NCI-H2107 (cell line): ENCODE measurements at regions not wholly inside any gene's neighbourhood (a gene's known extent, or its start where the extent isn't known, plus 50 kb on each side); places are given as distances from the start of the nearest gene placed in this dataset.
"Not testable (repeated sequence)": the region's sequence is repeated elsewhere in the genome, so short reads cannot be mapped to it uniquely, and the experiment has no call there.

Source experiments
- DNase-seq: peaks from one replicate; lab custom pipeline; 2025; lab: John Stamatoyannopoulos, UW

- DNase-seq: no peak
Observed at GRCh38 chr3:87576752-87577151, 300.4 kb upstream of the POU1F1 start.

GRCh38 chr3:87575550-87575949, 299.2 kb upstream of the POU1F1 start:
- no peak for DNase-seq

- DNase-seq: no peak
Observed at GRCh38 chr3:87568331-87568730, 291.9 kb upstream of the POU1F1 start.

GRCh38 chr3:87564438-87564837, 288.1 kb upstream of the POU1F1 start:
- DNase-seq: no peak

- no peak for DNase-seq
Observed at GRCh38 chr3:87563712-87564111, 287.3 kb upstream of the POU1F1 start.

GRCh38 chr3:87558492-87558891, 282.1 kb upstream of the POU1F1 start:
- DNase-seq: no peak

GRCh38 chr3:87555290-87555689, 278.9 kb upstream of the POU1F1 start:
- no peak for DNase-seq

- DNase-seq: no peak
Observed at GRCh38 chr3:87553058-87553457, 276.7 kb upstream of the POU1F1 start.

- DNase-seq: no peak
Observed at GRCh38 chr3:87550892-87551291, 274.5 kb upstream of the POU1F1 start.

- DNase-seq: no peak
Observed at GRCh38 chr3:87549208-87549607, 272.8 kb upstream of the POU1F1 start.

- DNase-seq: no peak
Observed at GRCh38 chr3:87548271-87548670, 271.9 kb upstream of the POU1F1 start.

- DNase-seq: no peak
Observed at GRCh38 chr3:87546216-87546615, 269.8 kb upstream of the POU1F1 start.

GRCh38 chr3:87543408-87543807, 267.0 kb upstream of the POU1F1 start:
- not testable (repeated sequence) for DNase-seq

GRCh38 chr3:87541723-87542122, 265.3 kb upstream of the POU1F1 start:
- DNase-seq: no peak

GRCh38 chr3:87538722-87539121, 262.3 kb upstream of the POU1F1 start:
- not testable (repeated sequence) for DNase-seq

GRCh38 chr3:87509401-87509800, 233.0 kb upstream of the POU1F1 start:
- no peak for DNase-seq

GRCh38 chr3:87508921-87509320, 232.5 kb upstream of the POU1F1 start:
- no peak for DNase-seq

- DNase-seq: no peak
Observed at GRCh38 chr3:87507753-87508152, 231.4 kb upstream of the POU1F1 start.

GRCh38 chr3:87503900-87504498, 227.6 kb upstream of the POU1F1 start:
- peak; percentile 56 for DNase-seq

GRCh38 chr3:87501076-87501475, 224.7 kb upstream of the POU1F1 start:
- no peak for DNase-seq

- no peak for DNase-seq
Observed at GRCh38 chr3:87498358-87499080, 222.1 kb upstream of the POU1F1 start.

GRCh38 chr3:87495938-87496337, 219.6 kb upstream of the POU1F1 start:
- DNase-seq: no peak

GRCh38 chr3:87494264-87494663, 217.9 kb upstream of the POU1F1 start:
- no peak for DNase-seq

- DNase-seq: no peak
Observed at GRCh38 chr3:87491843-87492242, 215.5 kb upstream of the POU1F1 start.
